GM13977 (cell line): ENCODE measurements at regions not wholly inside any gene's neighbourhood (a gene's known extent, or its start where the extent isn't known, plus 50 kb on each side); places are given as distances from the start of the nearest gene placed in this dataset.

Experiments
- DNase-seq: peaks from one replicate; pipeline ENCODE4 v3.0.0; 2012; ENCODE audit warnings: low spot score
- in situ Hi-C: fragments of 300-500 bp; cut with MboI; formaldehyde crosslinking; loops from one replicate; pipeline ENCODE4 v1.12.0; 2022; ENCODE audit warnings: low sequenced_read_pairs, low pct_unique_long_range_greater_than_20kb, mixed read lengths, inconsistent platforms; ENCODE audit not compliant: unreplicated experiment
- TF ChIP-seq, protein P1 (sequence below): IDR thresholded peaks from 2 replicates; pipeline ENCODE4 v1.5.1; 2012; ENCODE audit warnings: mild to moderate bottlenecking, control low read depth; ENCODE audit not compliant: insufficient read depth; ENCODE audit errors: extremely low read depth, missing control alignments

DNA sequence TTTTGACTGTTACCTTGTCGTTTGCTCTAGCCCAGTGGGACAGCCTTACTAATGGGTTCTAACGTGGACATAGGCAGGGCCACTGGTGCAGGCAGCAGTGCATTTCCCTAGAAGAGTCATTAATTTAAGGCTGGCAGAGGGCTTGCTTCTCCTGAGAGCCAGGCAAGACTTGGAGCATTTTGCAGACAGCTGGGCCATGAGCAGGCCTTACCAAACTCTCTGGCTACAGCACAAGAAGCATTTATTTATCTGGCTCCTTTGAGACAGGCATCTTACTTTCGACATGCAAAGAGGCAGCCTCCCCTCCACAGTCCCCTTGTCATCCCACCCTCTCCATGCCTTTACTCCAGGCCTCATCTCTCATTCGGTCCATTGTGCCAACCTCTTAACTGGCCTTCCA is 139.9 kb downstream of the CSNK2A3 start:
- DNase-seq, result no peak
- in situ Hi-C loops, result no loop called here
- TF ChIP-seq, protein P1, sequence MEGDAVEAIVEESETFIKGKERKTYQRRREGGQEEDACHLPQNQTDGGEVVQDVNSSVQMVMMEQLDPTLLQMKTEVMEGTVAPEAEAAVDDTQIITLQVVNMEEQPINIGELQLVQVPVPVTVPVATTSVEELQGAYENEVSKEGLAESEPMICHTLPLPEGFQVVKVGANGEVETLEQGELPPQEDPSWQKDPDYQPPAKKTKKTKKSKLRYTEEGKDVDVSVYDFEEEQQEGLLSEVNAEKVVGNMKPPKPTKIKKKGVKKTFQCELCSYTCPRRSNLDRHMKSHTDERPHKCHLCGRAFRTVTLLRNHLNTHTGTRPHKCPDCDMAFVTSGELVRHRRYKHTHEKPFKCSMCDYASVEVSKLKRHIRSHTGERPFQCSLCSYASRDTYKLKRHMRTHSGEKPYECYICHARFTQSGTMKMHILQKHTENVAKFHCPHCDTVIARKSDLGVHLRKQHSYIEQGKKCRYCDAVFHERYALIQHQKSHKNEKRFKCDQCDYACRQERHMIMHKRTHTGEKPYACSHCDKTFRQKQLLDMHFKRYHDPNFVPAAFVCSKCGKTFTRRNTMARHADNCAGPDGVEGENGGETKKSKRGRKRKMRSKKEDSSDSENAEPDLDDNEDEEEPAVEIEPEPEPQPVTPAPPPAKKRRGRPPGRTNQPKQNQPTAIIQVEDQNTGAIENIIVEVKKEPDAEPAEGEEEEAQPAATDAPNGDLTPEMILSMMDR, result no peak

DNA sequence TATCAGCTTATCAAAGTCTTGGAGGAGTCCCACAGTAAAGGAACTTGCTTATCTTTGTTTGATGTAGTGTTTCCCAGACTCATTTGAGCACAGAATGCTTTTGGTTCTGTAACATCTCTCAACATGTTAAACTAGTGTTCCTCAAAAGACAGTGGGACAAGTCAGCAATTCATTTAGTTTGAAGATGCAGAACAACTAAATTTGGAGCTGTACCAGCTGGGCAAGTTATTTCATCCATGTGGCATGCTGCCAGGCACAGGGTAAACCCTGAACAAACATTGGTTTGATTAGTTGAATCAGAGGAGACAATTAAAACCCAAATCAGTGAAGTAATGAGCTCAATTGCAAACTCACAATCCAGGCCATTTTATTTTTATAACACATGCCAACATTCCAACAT is 141.2 kb downstream of the CSNK2A3 start:
- in situ Hi-C loops, result no loop called here
- TF ChIP-seq, protein P1, result no peak

DNA sequence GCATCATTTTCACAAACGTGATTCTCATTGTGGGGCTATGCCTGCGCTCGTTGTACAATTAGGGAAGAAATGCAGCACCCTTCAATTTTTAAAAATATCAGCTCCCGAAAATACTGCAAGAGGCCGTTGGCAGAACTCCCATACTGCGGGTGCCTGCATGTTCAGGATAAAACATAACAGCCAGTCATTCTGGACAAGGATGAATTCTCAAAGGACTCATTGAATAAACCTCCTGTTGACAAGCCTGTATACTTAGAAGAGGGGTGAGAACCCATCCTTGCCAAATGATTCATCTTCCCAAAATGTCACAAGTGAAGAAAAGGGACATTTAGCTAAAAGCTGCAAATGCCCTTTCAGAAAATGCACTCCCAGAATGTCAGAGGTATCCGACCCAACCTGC is 141.9 kb downstream of the CSNK2A3 start:
- TF ChIP-seq, protein P1, result no peak
- in situ Hi-C loops, result no loop called here
- DNase-seq, result no peak

More for the DNA sequence above, 141.2 kb downstream of the CSNK2A3 start:
- no peak for DNase-seq

DNA sequence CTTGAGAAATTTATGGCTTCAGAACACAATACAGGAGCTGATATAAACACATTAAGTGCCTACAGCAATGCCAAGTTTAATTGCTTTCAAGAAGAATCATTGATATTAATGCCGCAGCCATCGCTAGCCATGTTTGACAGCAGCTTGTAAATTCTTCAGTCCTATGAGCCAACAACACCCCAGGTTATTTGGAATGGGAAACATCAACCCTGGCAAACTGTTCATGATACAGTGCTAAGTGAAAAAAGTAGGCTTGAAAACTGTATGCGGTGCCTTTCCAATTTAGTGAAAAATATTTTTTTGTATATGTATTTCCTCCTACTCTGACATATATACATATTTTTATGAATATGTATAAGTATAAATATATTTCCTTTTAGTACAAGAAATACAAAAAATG is 142.6 kb downstream of the CSNK2A3 start:
- TF ChIP-seq, protein P1, result no peak
- in situ Hi-C loops, result no loop called here

DNA sequence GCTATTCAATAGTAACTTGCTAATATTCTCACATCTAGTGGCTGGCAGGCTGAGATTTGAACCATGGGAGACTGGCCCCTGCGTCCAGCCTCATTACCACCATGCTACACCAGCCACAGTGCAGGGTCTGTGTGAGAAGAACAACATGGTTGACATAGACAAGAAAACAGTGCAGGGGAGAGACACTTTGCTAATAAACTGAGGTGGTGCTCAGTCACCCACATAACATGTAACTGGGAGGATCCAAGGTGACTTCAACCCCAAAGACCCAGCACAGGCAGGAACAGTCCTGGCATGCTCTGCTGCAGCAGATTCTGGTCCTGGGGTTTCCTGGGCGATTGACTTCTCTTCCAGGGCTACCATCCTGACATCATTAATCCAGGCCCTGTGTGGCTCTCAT is 143.1 kb downstream of the CSNK2A3 start:
- in situ Hi-C loops, result no loop called here
- no peak for DNase-seq
- TF ChIP-seq, protein P1, result no peak

More for the DNA sequence above, 142.6 kb downstream of the CSNK2A3 start:
- DNase-seq, result no peak

DNA sequence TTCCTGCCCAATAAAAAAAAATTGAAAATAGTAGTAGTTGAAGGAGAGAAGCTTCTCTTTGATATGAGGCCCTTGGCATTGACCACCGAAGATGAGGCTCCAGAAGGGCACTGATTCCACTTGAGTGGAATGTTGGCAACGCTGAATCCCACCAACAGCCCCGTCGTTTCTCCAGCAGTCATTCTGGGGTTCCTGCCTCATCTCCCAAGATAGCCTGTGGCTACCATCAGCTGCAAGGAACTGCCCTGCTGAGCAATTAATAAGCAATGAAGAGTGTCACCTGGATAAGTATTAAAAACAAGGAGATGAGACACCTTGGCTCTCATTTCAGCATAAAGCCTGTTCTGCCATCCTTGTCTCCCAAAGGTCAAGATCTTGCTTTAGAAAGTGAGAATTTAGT is 144.1 kb downstream of the CSNK2A3 start:
- no peak for DNase-seq
- TF ChIP-seq, protein P1, result no peak
- in situ Hi-C loops, result no loop called here

DNA sequence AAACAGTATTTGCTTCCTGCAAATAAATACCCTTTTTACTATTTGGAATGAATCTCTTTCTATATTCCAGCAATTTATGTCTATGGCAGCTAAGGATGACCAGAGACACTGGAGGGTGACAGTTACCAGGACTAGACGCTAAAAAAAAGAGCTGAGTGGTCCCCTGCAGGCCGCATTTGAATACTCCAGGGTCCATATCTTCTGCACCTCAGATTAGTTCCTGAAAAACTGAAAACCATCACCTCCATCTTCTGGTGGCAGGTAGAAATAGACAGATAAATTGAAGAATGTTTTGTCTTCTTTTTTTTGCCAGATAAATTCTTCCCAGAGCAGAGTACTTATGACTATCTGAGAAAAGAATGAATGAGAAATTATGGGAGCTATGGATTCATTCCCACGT is 145.6 kb downstream of the CSNK2A3 start:
- TF ChIP-seq, protein P1, result no peak
- in situ Hi-C loops, result no loop called here
- DNase-seq, result no peak
